ENCODE measurements at regions not wholly inside any gene's neighbourhood (a gene's known extent, or its start where the extent isn't known, plus 50 kb on each side); places are given as distances from the start of the nearest gene placed in this dataset.

DNA sequence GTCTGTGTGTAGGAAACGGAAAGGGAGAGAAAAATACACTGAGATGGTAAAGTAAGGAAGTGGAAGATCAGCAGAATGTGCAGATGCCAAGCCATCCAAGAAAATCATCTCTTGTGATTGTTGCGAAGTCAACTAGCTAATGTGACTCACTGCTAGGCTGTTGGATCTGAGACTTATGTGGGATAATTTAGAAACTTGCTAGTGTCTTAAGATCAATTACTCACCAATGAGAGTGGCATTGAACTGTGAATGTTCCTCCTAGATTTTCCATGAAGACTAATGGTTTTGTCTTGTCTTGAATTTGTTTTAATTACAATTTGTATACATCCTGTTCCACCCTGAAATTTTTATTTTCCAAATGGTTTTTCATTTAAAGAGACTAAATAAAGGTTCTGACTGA, 771.6 kb downstream of the EFNB2 start:
- H3K4me2 ChIP-seq (ENCODE audit: insufficient read depth, low read length), result no peak overlapping the region
- H3K36me3 ChIP-seq (ENCODE audit: insufficient read depth, low read length), result no peaks in the 10 kb centered on the region
- no peak for DNase-seq (ENCODE audit: insufficient read length, low spot score, missing footprints)
- TF ChIP-seq, protein P1, sequence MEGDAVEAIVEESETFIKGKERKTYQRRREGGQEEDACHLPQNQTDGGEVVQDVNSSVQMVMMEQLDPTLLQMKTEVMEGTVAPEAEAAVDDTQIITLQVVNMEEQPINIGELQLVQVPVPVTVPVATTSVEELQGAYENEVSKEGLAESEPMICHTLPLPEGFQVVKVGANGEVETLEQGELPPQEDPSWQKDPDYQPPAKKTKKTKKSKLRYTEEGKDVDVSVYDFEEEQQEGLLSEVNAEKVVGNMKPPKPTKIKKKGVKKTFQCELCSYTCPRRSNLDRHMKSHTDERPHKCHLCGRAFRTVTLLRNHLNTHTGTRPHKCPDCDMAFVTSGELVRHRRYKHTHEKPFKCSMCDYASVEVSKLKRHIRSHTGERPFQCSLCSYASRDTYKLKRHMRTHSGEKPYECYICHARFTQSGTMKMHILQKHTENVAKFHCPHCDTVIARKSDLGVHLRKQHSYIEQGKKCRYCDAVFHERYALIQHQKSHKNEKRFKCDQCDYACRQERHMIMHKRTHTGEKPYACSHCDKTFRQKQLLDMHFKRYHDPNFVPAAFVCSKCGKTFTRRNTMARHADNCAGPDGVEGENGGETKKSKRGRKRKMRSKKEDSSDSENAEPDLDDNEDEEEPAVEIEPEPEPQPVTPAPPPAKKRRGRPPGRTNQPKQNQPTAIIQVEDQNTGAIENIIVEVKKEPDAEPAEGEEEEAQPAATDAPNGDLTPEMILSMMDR (IDR thresholded peaks at IDR 0.05; ENCODE audit: extremely low read depth, low read depth, low read length), result no peak
- no peaks in the 10 kb centered on the region for H4K20me1 ChIP-seq (ENCODE audit: insufficient read depth, low read length)
- no peaks in the 10 kb centered on the region for H3K9me3 ChIP-seq (ENCODE audit: low read depth, low read length)
- no peak overlapping the region for H3K4me3 ChIP-seq (ENCODE audit: insufficient read depth, low read length)
- no peaks in the 10 kb centered on the region for H3K4me1 ChIP-seq (ENCODE audit: insufficient read depth, low read length)
- H3K27me3 ChIP-seq (ENCODE audit: insufficient read depth, low read length), result no peaks in the 10 kb centered on the region
- H3K79me2 ChIP-seq (ENCODE audit: insufficient read depth, low read length), result no peaks in the 10 kb centered on the region
- H3K27ac ChIP-seq (ENCODE audit: low read depth, low read length), result no peak overlapping the region
- no peak overlapping the region for H2AFZ ChIP-seq (ENCODE audit: low read length)

DNA sequence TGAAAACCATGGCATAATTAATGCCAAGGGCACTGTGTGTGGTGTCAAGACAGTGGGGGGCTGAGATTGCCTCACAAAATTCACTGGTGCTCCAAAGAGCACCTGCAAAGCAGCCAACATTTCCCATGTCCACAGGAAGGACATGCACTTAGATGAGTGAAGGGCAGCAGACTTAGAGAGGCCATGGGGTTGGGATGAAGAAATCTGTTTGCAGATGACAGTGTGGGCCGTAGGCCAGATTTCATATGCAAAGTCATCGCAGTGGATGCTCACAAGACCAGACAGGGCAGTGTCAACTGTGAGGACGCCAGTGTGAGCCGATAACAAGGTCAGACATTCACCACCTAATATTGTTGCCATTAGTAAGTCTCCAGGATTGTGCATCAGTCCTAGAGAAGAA, 773.4 kb downstream of the EFNB2 start:
- H4K20me1 ChIP-seq (ENCODE audit: insufficient read depth, low read length), result no peaks in the 10 kb centered on the region
- no peak overlapping the region for H2AFZ ChIP-seq (ENCODE audit: low read length)
- no peaks in the 10 kb centered on the region for H3K27me3 ChIP-seq (ENCODE audit: insufficient read depth, low read length)
- DNase-seq (ENCODE audit: insufficient read length, low spot score, missing footprints), result no peak
- TF ChIP-seq, protein P1 (IDR thresholded peaks at IDR 0.05; ENCODE audit: extremely low read depth, low read depth, low read length), result no peak
- no peaks in the 10 kb centered on the region for H3K9me3 ChIP-seq (ENCODE audit: low read depth, low read length)
- H3K4me2 ChIP-seq (ENCODE audit: insufficient read depth, low read length), result no peak overlapping the region
- H3K36me3 ChIP-seq (ENCODE audit: insufficient read depth, low read length), result no peaks in the 10 kb centered on the region
- H3K27ac ChIP-seq (ENCODE audit: low read depth, low read length), result no peak overlapping the region
- no peaks in the 10 kb centered on the region for H3K4me1 ChIP-seq (ENCODE audit: insufficient read depth, low read length)
- no peaks in the 10 kb centered on the region for H3K79me2 ChIP-seq (ENCODE audit: insufficient read depth, low read length)
- H3K4me3 ChIP-seq (ENCODE audit: insufficient read depth, low read length), result no peak overlapping the region

GRCh38 chr13:105758918-105759860, 776.3 kb downstream of the EFNB2 start:
- no peak for DNase-seq (ENCODE audit: insufficient read length, low spot score, missing footprints)
- no peak overlapping the region for H3K27ac ChIP-seq (ENCODE audit: low read depth, low read length)
- TF ChIP-seq, protein P1 (IDR thresholded peaks at IDR 0.05; ENCODE audit: extremely low read depth, low read depth, low read length), result no peak
- no peaks in the 10 kb centered on the region for H3K27me3 ChIP-seq (ENCODE audit: insufficient read depth, low read length)
- no peaks in the 10 kb centered on the region for H4K20me1 ChIP-seq (ENCODE audit: insufficient read depth, low read length)
- no peak overlapping the region for H2AFZ ChIP-seq (ENCODE audit: low read length)
- H3K9me3 ChIP-seq (ENCODE audit: low read depth, low read length), result no peaks in the 10 kb centered on the region
- no peak overlapping the region for H3K4me3 ChIP-seq (ENCODE audit: insufficient read depth, low read length)
- H3K79me2 ChIP-seq (ENCODE audit: insufficient read depth, low read length), result no peaks in the 10 kb centered on the region
- H3K4me1 ChIP-seq (ENCODE audit: insufficient read depth, low read length), result no peaks in the 10 kb centered on the region
- no peak overlapping the region for H3K4me2 ChIP-seq (ENCODE audit: insufficient read depth, low read length)
- H3K36me3 ChIP-seq (ENCODE audit: insufficient read depth, low read length), result no peaks in the 10 kb centered on the region

GRCh38 chr13:105740739-105741138, 794.7 kb downstream of the EFNB2 start:
- H4K20me1 ChIP-seq (ENCODE audit: insufficient read depth, low read length), result no peaks in the 10 kb centered on the region
- H3K79me2 ChIP-seq (ENCODE audit: insufficient read depth, low read length), result no peaks in the 10 kb centered on the region
- H3K27me3 ChIP-seq (ENCODE audit: insufficient read depth, low read length), result no peaks in the 10 kb centered on the region
- no peak overlapping the region for H3K4me3 ChIP-seq (ENCODE audit: insufficient read depth, low read length)
- no peak overlapping the region for H2AFZ ChIP-seq (ENCODE audit: low read length)
- TF ChIP-seq, protein P1 (IDR thresholded peaks at IDR 0.05; ENCODE audit: extremely low read depth, low read depth, low read length), result no peak
- no peak overlapping the region for H3K27ac ChIP-seq (ENCODE audit: low read depth, low read length)
- no peaks in the 10 kb centered on the region for H3K9me3 ChIP-seq (ENCODE audit: low read depth, low read length)
- DNase-seq (ENCODE audit: insufficient read length, low spot score, missing footprints), result peak; percentile 68
- no peaks in the 10 kb centered on the region for H3K4me1 ChIP-seq (ENCODE audit: insufficient read depth, low read length)
- no peak overlapping the region for H3K4me2 ChIP-seq (ENCODE audit: insufficient read depth, low read length)
- H3K36me3 ChIP-seq (ENCODE audit: insufficient read depth, low read length), result no peaks in the 10 kb centered on the region

Data from osteoblast (primary cell).